Fibroblast of skin of left biceps (primary cell): ENCODE measurements at regions not wholly inside any gene's neighbourhood (a gene's known extent, or its start where the extent isn't known, plus 50 kb on each side); places are given as distances from the start of the nearest gene placed in this dataset.

Experiments used
- DNase-seq, 2 experiments: peaks; one replicate each; pipeline ENCODE4 v3.0.0-alpha.2; 2013; ENCODE audit warnings: low read depth in 2 of 2

DNA sequence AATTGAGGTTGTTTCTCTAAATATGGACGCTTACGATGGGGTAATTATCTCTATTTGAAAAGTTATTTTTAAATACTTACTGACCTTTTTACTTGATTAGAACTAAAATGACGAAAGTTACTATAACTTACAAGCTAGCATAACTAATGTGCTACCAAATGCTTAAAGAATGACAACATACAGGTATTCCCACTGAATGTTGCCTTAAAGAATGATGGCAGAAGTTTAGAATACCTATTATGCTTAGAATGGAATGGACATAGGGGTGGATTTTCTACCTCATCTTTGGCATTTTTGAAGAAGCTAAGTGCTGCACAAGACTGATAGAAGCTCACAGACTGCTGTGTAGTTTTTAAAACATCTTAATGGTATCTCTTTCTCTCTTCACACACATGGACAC, 284.8 kb downstream of the THBS2 start:
- no peak for DNase-seq

DNA sequence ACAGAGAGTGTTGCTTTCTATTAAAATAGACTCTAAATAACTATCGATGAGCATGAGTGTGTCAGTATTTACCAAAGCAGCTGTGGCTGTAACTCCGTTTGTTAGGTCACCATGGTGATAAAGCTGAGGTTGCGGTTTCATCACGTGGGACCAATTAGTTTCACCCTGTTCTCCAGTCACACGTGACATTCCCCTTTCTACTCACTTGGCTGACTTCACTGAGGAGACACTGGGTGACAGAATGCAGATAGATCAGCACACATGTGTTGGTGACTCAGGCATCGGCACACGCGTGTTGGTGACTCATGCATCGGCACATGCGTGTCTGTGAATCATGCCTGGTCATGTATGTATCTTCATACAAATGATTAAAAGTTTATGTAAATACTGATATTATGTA, 285.4 kb downstream of the THBS2 start:
- DNase-seq, result peak; percentile 91 to 92

- DNase-seq, result no peak
These were observed 286.2 kb downstream of the THBS2 start for GRCh38 chr6:168967281-168967925.

DNA sequence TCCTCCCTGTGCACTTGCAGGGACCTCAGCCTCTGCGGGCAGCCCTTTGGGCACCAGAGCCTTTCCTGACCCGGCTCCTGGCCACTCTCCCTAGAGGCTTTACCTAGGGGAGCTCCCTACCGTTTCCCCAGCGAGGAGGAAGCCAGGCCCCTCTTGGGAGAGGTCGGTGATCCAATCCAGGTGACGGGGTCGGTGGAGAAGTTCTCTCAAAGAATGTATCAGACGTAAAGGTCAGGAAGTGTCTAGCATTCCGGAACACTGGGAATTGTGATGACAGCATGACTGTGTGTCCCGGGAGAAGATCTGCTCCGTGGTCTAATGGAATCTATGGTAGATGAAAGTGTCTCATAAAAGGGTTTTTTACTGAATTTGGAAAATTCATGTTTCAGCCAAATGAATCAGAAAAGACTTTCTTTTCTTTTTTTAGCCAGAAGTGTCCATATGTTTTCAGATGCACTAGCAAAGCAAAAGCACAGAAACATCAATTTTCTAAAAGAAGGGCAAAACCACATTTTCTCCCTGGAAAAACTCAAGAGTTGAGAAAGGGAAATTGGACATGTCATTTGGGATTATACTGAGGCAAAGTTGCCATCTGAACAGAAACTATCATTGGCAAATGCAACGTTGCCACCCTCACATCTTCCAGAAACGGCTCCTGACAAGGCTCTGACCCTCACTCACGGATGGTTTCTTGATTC, 289.4 kb downstream of the THBS2 start:
- peak in 1 of 2 experiments; percentile 44 for DNase-seq

DNA sequence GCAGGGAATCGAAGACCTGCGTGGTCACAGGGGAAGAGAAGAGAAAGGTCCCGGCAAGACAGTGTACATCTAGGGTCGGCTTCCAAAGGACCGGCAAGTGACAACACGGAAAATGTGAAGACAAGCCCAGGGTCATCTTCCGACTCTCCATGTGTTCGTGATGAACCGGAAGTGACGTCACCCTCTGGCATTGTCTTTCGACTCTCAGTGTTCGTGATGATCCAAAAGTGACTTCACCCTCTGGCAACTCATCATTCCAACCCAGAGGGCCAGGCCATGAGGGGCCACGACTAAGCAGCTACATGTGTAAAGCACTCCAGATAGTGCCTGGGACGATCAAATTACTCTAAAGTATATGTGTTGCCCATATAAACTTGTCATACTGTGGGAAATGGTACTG, 290.8 kb downstream of the THBS2 start:
- no peak for DNase-seq

GRCh38 chr6:168961264-168961656, 292.4 kb downstream of the THBS2 start:
- no peak for DNase-seq

DNA sequence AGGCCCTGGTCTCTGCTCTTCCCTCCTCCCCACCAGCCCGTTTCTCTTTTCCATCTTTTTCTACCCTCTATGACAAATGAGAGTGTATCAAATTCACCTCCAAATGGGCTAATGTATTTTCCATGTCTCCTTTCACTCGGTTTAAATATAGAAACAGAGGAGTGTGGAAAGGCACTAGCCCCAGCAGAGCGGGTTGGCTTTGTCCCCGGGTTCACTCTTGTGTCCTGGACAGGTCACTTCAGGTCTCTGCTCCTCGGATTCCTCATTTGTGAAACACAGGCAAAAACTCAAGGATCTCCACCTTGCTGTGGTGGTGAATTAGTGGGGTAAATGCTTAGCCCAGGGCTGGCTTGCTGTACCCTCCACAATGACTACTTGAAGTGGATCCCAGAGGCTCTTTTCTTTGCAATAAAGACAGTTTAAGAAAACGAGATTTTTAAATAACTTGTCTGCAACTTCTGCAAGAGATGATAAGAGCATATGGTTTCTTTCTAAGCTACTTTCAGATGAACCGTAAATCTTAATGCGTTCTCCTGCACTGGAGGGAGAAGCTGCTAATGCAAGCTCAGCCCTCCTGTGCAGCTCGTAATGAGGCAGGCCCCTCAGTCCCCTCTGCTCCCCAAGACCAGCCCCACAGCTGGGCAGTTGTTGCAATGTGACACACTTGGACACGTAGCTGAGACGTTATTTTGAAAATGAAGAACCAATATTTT, 292.9 kb downstream of the THBS2 start:
- no peak for DNase-seq

DNA sequence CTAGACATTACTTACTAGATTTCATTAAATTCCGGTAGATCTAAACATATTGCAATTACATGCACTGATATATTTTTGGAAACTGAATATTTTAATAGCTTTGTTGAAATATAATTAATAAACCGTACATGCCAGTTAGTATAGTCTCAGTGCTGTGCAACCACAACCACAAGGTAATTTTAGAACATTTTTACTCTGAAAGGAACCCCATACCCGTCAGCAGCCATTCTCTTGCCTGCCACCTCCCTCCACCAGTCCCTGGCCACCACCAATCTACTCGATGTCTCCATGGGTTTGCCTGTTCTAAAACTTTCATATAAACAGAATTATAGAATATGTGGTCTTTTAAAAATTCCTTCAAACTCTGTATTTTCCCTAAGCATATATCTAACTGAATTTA, 293.9 kb downstream of the THBS2 start:
- no peak for DNase-seq

GRCh38 chr6:168956884-168957730, 296.5 kb downstream of the THBS2 start:
- peak; percentile 57 to 67 for DNase-seq

DNA sequence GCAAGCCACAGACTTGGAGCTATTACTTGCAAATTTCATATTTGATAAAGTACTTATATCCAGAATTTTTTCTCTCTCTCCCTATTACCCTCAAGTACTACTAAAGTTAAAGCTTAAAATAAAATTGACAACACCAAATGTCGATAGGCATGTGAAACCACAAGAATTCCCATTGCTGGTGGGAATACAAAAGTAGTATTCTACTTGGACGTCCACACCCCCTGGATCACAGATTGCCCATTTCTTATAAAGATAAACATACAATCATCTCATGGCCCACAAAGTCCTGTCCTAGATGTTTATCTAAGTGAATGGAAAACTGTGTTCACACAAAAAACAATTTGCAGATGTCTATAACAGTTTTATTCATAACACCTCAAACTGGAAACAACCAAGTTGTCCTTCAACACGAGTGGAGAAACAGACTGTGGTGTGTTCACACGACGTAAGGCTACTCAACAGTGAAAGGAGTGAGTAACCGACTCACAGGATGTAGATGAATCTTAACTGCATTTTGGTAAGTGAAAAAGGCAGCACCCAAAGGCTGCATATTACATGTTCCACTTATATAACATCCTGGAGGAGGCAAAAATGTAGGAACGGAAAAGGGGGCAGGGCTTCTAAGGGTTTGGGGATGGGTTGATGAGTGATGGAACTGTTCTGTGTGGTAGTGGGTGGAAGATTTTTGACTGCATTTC, 297.4 kb downstream of the THBS2 start:
- no peak for DNase-seq

DNA sequence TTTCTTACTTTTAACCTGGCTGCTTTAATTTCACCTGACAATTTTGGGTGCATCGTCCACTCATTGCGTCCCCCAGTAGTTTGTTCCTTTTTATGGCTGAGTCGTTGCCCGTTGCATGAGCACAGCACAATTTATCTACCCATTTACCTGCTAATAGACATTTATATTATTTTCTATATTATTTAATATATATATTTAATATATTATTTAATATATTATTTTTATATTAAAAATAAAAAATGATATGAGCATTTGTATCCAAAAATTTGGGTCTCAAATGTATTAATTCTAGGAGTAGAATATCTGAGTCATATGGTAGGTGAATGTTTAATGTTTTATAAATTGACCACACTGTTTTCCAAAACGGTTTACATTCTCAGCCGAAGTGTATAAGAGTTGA, 300.2 kb downstream of the THBS2 start:
- no peak for DNase-seq

DNA sequence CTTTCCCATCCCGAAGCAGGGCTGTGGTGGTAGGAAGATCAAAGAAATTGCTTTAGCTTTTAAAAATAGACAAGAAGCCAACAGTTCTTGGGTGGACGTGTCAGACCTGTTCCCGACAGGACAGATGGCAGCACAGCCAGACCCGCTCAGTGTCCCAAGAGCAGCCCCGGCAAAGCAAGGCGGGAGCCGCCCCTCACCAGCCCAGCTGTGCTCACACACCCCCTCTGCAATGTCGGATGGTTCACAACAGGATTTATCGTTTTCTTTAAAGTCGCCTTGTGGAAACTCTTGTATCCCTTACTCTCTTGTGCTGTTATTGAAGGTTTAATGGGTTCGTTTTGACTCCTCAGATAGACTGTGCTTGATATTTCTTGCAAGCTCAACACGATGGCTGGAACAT, 302.4 kb downstream of the THBS2 start:
- DNase-seq, result no peak

GRCh38 chr6:168950858-168951214, 302.8 kb downstream of the THBS2 start:
- DNase-seq, result no peak

- no peak for DNase-seq
These were observed 303.4 kb downstream of the THBS2 start for GRCh38 chr6:168949981-168950857.

DNA sequence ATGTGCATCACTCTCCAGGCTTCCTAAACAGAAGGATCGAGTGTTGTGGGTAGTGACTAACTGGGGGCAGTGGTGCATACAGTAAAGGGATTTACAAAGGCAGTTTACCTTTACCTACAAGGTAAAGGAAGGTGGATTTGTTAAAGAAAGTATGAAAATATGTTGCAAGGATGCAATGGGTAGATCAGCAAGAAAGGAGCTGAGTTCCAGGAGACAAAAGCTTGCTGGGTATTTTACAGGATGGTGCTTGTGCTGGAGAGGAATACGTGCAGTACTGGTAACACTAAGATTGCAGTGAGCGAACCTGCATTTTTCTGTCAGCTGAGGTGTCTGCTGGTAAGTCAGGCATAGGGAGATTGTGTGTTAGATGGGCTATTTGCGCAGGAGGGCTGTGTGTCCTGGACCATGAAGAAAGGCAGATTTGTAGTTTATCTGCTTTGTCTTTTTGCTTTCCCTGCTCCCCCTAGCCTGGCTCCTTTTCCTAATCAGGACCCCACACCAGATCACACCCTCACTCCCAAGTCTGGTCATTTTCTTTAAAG, 304.6 kb downstream of the THBS2 start:
- no peak for DNase-seq

GRCh38 chr6:168948002-168948401, 305.6 kb downstream of the THBS2 start:
- DNase-seq, result no peak

GRCh38 chr6:168943231-168943905, 310.3 kb downstream of the THBS2 start:
- DNase-seq, result no peak

GRCh38 chr6:168942646-168943045, 311.0 kb downstream of the THBS2 start:
- no peak for DNase-seq

GRCh38 chr6:168941036-168941435, 312.6 kb downstream of the THBS2 start:
- no peak for DNase-seq

DNA sequence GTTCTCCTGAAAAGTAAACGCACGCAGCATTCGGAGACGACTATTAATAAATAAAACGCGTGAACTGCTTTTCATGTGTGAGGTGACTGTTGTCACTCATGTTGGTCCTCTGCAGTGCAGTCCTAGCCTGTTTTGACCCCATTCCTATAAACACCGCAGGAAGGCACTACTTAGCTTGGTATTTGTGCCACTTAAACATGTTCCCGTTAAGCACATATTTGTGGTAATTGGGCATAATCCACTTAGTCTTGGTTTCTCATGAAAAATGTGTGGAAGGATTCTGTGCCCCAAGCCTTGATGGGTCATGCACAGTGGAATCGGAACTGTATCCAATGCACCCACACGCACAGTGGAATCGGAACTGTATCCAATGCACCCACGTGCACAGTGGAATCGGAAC, 313.9 kb downstream of the THBS2 start:
- DNase-seq, result no peak
